SK-N-SH treated with all-trans-retinoic acid at 6 μM for 48 hours (cell line): ENCODE measurements at regions not wholly inside any gene's neighbourhood (a gene's known extent, or its start where the extent isn't known, plus 50 kb on each side); places are given as distances from the start of the nearest gene placed in this dataset.

Experiments used
- BACH2 ChIP-seq: fragments of 250-450 bp; sonication (Bioruptor Pico); IDR thresholded peaks from 2 replicates; pipeline ENCODE4 v1.9.0; 2021; ENCODE audit warnings: mild to moderate bottlenecking, borderline replicate concordance
- GLIS3 ChIP-seq: fragments of 250-450 bp; sonication (Bioruptor Pico); IDR thresholded peaks from 2 replicates; pipeline ENCODE4 v1.5.0; 2020; ENCODE audit warnings: mild to moderate bottlenecking, moderate library complexity
- ISL1 ChIP-seq: fragments of 250-450 bp; sonication (Bioruptor Pico); IDR thresholded peaks from 2 replicates; pipeline ENCODE4 v2.1.2; 2022; ENCODE audit warnings: mild to moderate bottlenecking, moderate library complexity
- OSR1 ChIP-seq: fragments of 250-450 bp; sonication (Bioruptor Pico); IDR thresholded peaks from 2 replicates; pipeline ENCODE4 v1.8.0; 2022; ENCODE audit warnings: moderate library complexity, mild to moderate bottlenecking, inconsistent platforms
- PATZ1 ChIP-seq: fragments of 250-450 bp; sonication (Bioruptor Pico); IDR thresholded peaks from 2 replicates; pipeline ENCODE4 v1.8.0; 2020; ENCODE audit warnings: mild to moderate bottlenecking, moderate library complexity, borderline replicate concordance
- PPARA ChIP-seq: fragments of 250-450 bp; sonication (Bioruptor Pico); IDR thresholded peaks from 2 replicates; pipeline ENCODE4 v1.5.0; 2020; ENCODE audit warnings: mild to moderate bottlenecking, borderline replicate concordance
- RARB ChIP-seq: fragments of 250-450 bp; sonication (Bioruptor Pico); IDR thresholded peaks from 2 replicates; pipeline ENCODE4 v1.8.0; 2021; ENCODE audit warnings: mild to moderate bottlenecking, moderate library complexity
- SNAI2 ChIP-seq: fragments of 250-450 bp; sonication (Bioruptor Pico); IDR thresholded peaks from 2 replicates; pipeline ENCODE4 v1.5.0; 2020; ENCODE audit warnings: mild to moderate bottlenecking, moderate library complexity
- ZFP3 ChIP-seq: fragments of 250-450 bp; sonication (Bioruptor Pico); IDR thresholded peaks from 2 replicates; pipeline ENCODE4 v1.5.0; 2020; ENCODE audit warnings: mild to moderate bottlenecking, moderate library complexity
- ZFP30 ChIP-seq: fragments of 450-650 bp; formaldehyde crosslinking; IDR thresholded peaks from 2 replicates; pipeline ENCODE4 v1.5.0; 2022; ENCODE audit warnings: mild to moderate bottlenecking, moderate library complexity

- TF ChIP-seq PATZ1 (CRISPR knock-in tag), result no peak
- TF ChIP-seq GLIS3 (CRISPR knock-in tag), result no peak
- TF ChIP-seq RARB (CRISPR knock-in tag), result no peak
- TF ChIP-seq ZFP3 (CRISPR knock-in tag), result no peak
- TF ChIP-seq PPARA (CRISPR knock-in tag), result no peak
- TF ChIP-seq SNAI2 (CRISPR knock-in tag), result no peak
- TF ChIP-seq ISL1 (CRISPR knock-in tag), result no peak
- no peak for TF ChIP-seq ZFP30
- no peak for TF ChIP-seq OSR1 (CRISPR knock-in tag)
- TF ChIP-seq BACH2 (CRISPR knock-in tag), result no peak
Observed at GRCh38 chr15:77812664-77813063, 180.0 kb upstream of the LINGO1 start.
